ENCODE measurements at regions not wholly inside any gene's neighbourhood (a gene's known extent, or its start where the extent isn't known, plus 50 kb on each side); places are given as distances from the start of the nearest gene placed in this dataset.

DNA sequence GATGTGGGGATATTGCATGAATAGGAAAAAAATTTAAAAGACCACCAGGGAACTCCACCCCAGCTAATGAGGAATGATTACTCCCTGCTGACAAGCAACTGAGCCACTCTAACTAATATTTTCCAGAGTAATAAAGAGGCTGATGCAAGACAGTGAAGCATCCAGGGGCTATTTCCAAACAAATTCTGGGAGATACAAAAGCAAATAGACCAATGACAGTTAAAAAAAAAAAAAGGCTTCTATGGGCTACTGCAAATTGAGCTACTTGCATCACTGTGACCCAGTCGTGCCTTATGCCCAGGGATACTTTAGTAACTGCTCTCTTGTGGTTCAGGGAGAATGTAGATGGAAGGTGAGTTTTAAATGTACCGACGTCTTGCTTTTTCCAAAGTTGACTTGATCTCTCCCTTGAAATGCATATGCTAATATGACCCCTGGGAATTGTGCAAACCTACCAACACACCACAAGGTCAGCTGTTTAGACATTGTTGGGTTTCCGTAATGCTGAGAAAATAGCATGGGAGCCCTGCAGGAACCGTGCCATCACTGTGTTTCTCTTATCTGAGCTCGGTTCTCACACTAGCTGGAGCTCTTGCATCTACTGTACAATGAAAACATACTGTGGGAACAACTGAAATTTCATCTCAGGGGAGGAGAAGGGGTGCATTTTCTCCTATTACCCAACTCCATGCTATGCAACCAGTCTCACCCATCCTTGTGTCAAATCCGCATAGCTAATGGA, 250.6 kb upstream of the MAP3K1 start:
- Histone ChIP-seq H2AFZ (ENCODE audit: low read depth, low read length) (no peak overlapping the region), H4K20me1 (replicated peaks; ENCODE audit: control insufficient read depth, insufficient read depth, low read length) (no peaks in the 10 kb centered on the region), H3K9me3 (replicated peaks; ENCODE audit: control insufficient read depth, insufficient read depth, low read depth, low read length) (no peaks in the 10 kb centered on the region), H3K4me2 (ENCODE audit: insufficient read depth, low read length) (no peak overlapping the region), H3K27me3 (ENCODE audit: control insufficient read depth in 2 of 2, insufficient read depth in 2 of 2, low read length in 2 of 2) (peaks cover 20 to 27% of the 10 kb centered on the region in 2 experiments; a peak in 4 of 5 replicates), H3K36me3 (ENCODE audit: control insufficient read depth, insufficient read depth, low read length) (no peaks in the 10 kb centered on the region), H3K9ac (ENCODE audit: insufficient read depth in 1 of 2, low read depth in 2 of 2, low read length in 2 of 2) (no peak overlapping the region), H3K79me2 (ENCODE audit: control insufficient read depth, insufficient read depth, low read length) (no peaks in the 10 kb centered on the region), H3K4me3 (no peak overlapping the region), H3K27ac (ENCODE audit: extremely low read depth, low read depth, low read length) (no peak overlapping the region), H3K4me1 (replicated peaks in 1 of 2; ENCODE audit: control insufficient read depth in 2 of 2, insufficient read depth in 2 of 2, low read length in 2 of 2) (no peaks in the 10 kb centered on the region), H3K9me1 (ENCODE audit: control insufficient read depth, insufficient read depth, low read length) (no peaks in the 10 kb centered on the region)
- ChIA-PET POLR2A (interaction anchor here (0.6 to 1.5 kb wide), 6 partner anchors 8 to 941 kb away, joined by 3 to 6 read pairs (median 3); no protein-coding TSS in a partner anchor), CTCF (ENCODE audit: low intra/inter-chr PET ratio) (no interaction called here)
- no peak for TF ChIP-seq STAG1 (CRISPR knock-in tag; IDR thresholded peaks at IDR 0.05; ENCODE audit: borderline replicate concordance)
- no peak for TF ChIP-seq CEBPG (CRISPR knock-in tag; IDR thresholded peaks at IDR 0.05)
- TF ChIP-seq CEBPG (tag; conservative IDR thresholded peaks at IDR 0.05 in 1 of 2, IDR thresholded peaks at IDR 0.05 in 1 of 2), result peak in 1 of 2 experiments; percentile 50; a peak in 1 of 4 replicates
- TF ChIP-seq NR2C1 (IDR thresholded peaks at IDR 0.05), result no peak
- TF ChIP-seq NR2C1 (tag; IDR thresholded peaks at IDR 0.05), result no peak
- no peak for TF ChIP-seq HMG20A (CRISPR knock-in tag; conservative IDR thresholded peaks at IDR 0.05)
- DNase-seq (ENCODE audit: extremely low read depth in 1 of 4, low spot score in 3 of 4) (no peak), ATAC-seq (no peak), FAIRE-seq (no peak)
- in situ Hi-C loops (cut with MboI), result no loop called here
- BruUV-seq (replicated peaks), result no TSS peak
- 0% methylated on average over 7 of the region's 7 CpGs for WGBS (ENCODE audit: insufficient coverage, low coverage, missing lambda C conversion rate)
- intact Hi-C loops (cut with micrococcal nuclease), result no loop called here

DNA sequence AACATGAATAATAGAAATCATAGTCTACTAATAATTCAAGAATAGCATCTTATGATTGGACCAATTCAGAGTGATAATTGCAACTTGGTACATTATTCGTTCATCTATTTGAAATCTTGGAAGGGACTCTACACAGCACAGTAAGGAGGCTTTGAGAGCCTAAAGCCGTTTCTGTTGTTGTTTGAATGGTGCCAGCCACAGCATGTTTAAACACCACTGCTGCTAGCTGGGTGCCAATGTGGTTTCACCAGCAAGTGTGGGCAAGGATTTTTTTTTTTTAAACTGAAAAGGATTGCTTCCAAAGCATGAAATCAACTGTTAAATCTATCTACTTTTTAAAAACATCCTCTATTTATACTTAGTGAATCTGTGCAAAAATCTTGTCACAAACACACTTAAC, 253.9 kb upstream of the MAP3K1 start:
- in situ Hi-C loops (cut with MboI), result no loop called here
- H3K79me2 ChIP-seq (ENCODE audit: control insufficient read depth, insufficient read depth, low read length), result no peaks in the 10 kb centered on the region
- CTCF ChIA-PET (ENCODE audit: low intra/inter-chr PET ratio), result no interaction called here
- no peaks in the 10 kb centered on the region for H3K4me1 ChIP-seq (replicated peaks in 1 of 2; ENCODE audit: control insufficient read depth in 2 of 2, insufficient read depth in 2 of 2, low read length in 2 of 2)
- H3K4me3 ChIP-seq, result no peak overlapping the region
- no peak for FAIRE-seq
- intact Hi-C loops (cut with micrococcal nuclease), result no loop called here
- no peak for DNase-seq (ENCODE audit: extremely low read depth in 1 of 4, low spot score in 3 of 4)
- no peaks in the 10 kb centered on the region for H3K36me3 ChIP-seq (ENCODE audit: control insufficient read depth, insufficient read depth, low read length)
- H4K20me1 ChIP-seq (replicated peaks; ENCODE audit: control insufficient read depth, insufficient read depth, low read length), result no peaks in the 10 kb centered on the region
- no peaks in the 10 kb centered on the region for H3K9me1 ChIP-seq (ENCODE audit: control insufficient read depth, insufficient read depth, low read length)
- H3K4me2 ChIP-seq (ENCODE audit: insufficient read depth, low read length), result no peak overlapping the region
- H3K9me3 ChIP-seq (replicated peaks; ENCODE audit: control insufficient read depth, insufficient read depth, low read depth, low read length), result no peaks in the 10 kb centered on the region
- H3K27ac ChIP-seq (ENCODE audit: extremely low read depth, low read depth, low read length), result no peak overlapping the region
- peaks cover 12% of the 10 kb centered on the region in 2 experiments; a peak in 4 of 5 replicates for H3K27me3 ChIP-seq (ENCODE audit: control insufficient read depth in 2 of 2, insufficient read depth in 2 of 2, low read length in 2 of 2)
- H3K9ac ChIP-seq (ENCODE audit: insufficient read depth in 1 of 2, low read depth in 2 of 2, low read length in 2 of 2), result no peak overlapping the region
- POLR2A ChIA-PET, result interaction anchor here (1.0 kb wide), 1 partner anchor 276 kb away, joined by 5 read pairs; no protein-coding TSS in a partner anchor
- ATAC-seq, result no peak
- 0% methylated on average over 2 of the region's 2 CpGs for whole genome bisulfite sequencing (ENCODE audit: insufficient coverage, low coverage, missing lambda C conversion rate)
- no TSS peak for BruUV-seq (replicated peaks)
- H2AFZ ChIP-seq (ENCODE audit: low read depth, low read length), result no peak overlapping the region
- no peak for TF ChIP-seq SNRNP70 (optimal IDR thresholded peaks at IDR 0.05; ENCODE audit: low read depth, low read length)
- TF ChIP-seq XRCC5 (IDR thresholded peaks at IDR 0.05; ENCODE audit: low read depth, low read length), result no peak
- no peak for TF ChIP-seq RAD51 (IDR thresholded peaks at IDR 0.05; ENCODE audit: borderline replicate concordance, low read depth)
- no peak for TF ChIP-seq CHD1 (IDR thresholded peaks at IDR 0.05; ENCODE audit: low read length)
- no peak for TF ChIP-seq RBM15 (IDR thresholded peaks at IDR 0.05; ENCODE audit: insufficient read depth, low read length)
- TF ChIP-seq HEY1 (CRISPR knock-in tag; IDR thresholded peaks at IDR 0.05; ENCODE audit: borderline replicate concordance), result no peak
- no peak for TF ChIP-seq ZNF512 (tag; IDR thresholded peaks at IDR 0.05)
- no peak for TF ChIP-seq ZBTB1 (CRISPR knock-in tag; IDR thresholded peaks at IDR 0.05; ENCODE audit: borderline replicate concordance, low read depth)
- TF ChIP-seq ZFPM2 (CRISPR knock-in tag; IDR thresholded peaks at IDR 0.05), result no peak
- no peak for TF ChIP-seq HDAC8 (tag; IDR thresholded peaks at IDR 0.05)

All from K562 (cell line).